ENCODE measurements at regions not wholly inside any gene's neighbourhood (a gene's known extent, or its start where the extent isn't known, plus 50 kb on each side); places are given as distances from the start of the nearest gene placed in this dataset.

DNA sequence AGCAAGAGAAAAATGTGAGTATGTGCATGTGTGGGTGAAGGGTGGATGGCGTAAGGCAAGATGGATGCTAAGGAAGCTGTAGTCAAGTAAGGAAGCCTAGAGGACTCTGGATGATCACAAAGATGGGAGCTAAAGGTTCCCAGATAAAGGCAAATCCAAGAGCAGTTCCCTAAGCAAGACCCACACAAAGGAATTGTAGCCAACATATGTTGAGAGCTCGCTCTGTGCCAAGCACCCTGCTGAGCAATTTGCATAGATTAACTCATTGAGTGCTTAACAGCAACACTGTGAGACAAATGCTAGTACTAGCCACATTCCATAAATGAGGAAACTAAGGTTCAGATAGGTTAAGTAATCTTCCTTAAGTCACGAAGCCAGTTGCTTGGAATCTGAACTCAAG lies 132.6 kb downstream of the C1D start:
- no peak for DNase-seq

- no peak for DNase-seq
Observed at GRCh38 chr2:67936969-67937368, 125.8 kb downstream of the C1D start.

- no peak for DNase-seq
Observed at GRCh38 chr2:67938053-67938452, 124.8 kb downstream of the C1D start.

DNA sequence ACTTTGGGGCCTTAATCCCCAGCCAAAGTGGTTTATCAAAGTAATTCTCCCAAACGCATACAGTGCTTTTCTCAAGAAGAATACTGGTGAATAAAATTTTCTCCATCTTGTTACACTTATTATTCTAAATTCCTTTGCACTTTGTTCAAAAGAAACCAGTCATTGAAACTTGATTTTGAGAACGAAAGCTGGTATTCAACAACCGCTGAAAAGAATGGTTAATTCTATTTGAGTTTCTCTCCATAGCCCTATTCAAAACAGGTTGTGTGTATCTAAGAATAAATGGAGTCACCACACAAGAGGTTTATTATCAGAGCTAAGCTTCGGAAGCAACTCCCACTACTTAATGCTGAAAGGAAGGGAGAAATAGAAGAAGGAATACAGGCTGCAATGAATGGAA lies 117.7 kb downstream of the C1D start:
- no peak for DNase-seq

- DNase-seq: no peak
Observed at GRCh38 chr2:67945940-67946339, 116.9 kb downstream of the C1D start.

- no peak for DNase-seq
Observed at GRCh38 chr2:67948057-67948456, 114.7 kb downstream of the C1D start.

GRCh38 chr2:67948506-67948905 lies 114.3 kb downstream of the C1D start:
- DNase-seq: no peak

GRCh38 chr2:67950018-67950417 lies 112.8 kb downstream of the C1D start:
- no peak for DNase-seq

DNA sequence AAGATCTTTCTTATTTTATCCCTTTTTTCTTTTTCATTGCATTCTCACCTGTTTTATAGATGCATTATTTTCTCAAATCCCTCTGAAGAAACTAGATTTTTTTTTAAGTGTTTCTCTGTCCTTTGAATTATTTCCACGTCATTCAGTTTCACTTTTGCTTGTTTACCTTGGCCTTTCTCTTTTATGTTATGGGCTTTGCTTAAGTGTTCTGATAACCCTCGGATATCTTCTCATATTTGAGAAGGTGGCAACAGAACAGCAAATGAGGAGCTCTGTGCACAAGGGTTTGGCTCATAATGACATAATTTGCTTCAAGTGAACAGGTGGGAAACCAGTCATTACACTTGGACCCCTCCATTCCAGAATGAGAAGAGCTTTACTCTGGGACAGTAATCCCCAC lies 111.9 kb downstream of the C1D start:
- DNase-seq: no peak

- DNase-seq: no peak
Observed at GRCh38 chr2:67952066-67952465, 110.7 kb downstream of the C1D start.

DNA sequence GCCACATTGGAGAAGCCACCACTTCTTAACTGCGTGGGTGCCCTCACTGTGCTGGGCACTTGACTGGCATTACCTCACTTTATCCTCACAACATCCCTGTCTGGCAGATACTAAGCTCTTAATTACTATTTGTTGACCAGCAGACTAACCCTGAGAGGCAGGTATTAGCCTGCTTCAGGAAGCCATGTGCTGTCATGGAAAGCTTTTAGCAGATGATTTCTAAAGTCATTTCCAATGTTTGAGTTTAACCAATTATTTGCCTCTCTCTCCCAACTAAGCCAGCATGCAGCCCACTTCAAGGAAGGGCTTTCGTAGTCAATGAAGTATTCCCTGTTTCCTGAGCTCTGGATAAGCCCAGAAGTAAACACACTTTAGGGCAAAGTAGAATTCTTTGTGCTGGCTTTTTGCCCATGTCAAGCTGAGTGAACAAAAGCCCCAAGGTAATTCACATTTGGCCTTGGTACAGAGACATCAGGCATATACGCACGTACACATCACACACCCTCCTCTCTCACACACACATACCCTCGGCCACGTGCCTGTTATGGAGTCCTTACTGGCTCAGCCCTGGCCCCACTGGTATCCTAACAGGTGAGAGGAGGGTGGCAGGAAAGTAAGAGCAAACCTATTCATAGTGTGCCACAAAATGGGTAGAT lies 108.6 kb downstream of the C1D start:
- DNase-seq: no peak

GRCh38 chr2:67955748-67956603 lies 106.8 kb downstream of the C1D start:
- no peak for DNase-seq

GRCh38 chr2:67965246-67965645 lies 97.6 kb downstream of the C1D start:
- DNase-seq: no peak

DNA sequence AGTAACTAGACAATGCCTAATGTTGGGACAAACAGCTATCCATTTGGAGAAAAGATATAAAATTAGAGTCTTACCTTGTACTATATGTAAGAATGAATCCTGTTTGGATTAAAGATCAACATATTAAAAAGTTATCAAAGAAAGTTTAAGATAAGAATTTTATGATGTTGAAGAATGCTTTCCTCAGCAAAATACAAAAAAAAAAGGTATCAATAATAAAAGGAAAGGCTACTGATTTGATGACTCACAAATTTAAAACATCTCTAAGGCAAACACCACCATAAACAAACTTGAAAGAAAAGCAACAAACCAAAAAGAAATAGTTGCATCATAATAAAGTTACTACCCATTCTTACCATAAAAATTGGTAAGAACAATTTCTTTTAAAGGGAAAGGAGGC lies 92.7 kb downstream of the C1D start:
- no peak for DNase-seq

- no peak for DNase-seq
Observed at GRCh38 chr2:67970542-67970941, 92.3 kb downstream of the C1D start.

GRCh38 chr2:67974559-67975430 lies 88.0 kb downstream of the C1D start:
- no peak for DNase-seq

DNA sequence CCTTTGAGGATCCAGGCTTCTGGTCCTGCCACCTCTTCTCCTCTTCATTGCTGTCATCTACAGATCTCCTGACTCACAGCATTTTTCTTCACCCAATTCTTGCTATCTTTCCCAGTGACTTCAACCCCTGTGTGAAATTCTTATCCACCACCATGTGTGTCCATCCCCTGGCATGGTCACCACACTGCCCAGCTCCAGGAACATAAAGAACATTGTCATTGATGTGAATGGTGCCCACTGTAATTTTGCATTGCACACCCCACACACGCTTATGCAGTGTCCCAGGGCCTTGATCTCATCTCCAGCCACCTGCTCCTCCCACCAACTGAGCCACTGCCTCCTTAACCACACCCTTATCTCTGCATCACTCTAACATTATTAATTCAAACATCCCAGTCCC lies 85.3 kb downstream of the C1D start:
- no peak for DNase-seq

DNA sequence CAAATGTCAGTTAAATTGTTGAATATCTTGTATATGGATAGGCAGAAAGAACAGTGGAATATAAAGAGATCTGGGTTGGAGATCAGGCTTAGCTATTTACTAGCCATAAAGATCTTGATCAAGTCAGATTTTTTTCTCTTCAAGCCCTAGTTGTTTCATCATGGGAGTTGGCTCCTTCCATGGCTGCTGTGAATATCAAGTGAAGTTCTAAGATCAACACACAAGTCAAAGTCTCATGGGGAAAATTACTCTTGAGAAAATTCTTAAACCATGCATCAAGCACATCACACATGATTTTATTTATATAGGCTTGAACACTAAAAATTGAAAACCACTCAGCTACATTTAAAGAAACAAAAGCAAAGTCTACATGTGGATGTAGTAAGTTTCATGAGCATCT lies 79.8 kb downstream of the C1D start:
- DNase-seq: no peak

DNA sequence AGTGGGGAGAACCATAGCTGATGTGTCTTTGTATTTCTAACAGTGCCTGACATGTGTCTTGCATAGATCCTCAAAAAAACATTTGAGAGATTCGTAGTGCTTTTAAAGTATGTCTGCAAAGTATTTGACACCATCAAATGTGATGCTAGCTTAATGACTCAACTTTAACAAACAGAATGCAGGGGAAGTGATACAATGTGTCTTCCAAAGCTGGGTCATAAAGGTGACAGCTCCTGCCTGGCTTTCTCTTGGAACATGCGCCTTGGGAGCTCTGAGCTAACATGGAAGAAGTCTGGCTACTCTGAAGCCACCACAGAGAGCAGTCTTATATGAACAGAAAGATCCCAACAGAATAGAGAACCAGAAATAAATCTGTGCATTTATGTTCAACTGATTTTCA lies 78.2 kb downstream of the C1D start:
- no peak for DNase-seq

DNA sequence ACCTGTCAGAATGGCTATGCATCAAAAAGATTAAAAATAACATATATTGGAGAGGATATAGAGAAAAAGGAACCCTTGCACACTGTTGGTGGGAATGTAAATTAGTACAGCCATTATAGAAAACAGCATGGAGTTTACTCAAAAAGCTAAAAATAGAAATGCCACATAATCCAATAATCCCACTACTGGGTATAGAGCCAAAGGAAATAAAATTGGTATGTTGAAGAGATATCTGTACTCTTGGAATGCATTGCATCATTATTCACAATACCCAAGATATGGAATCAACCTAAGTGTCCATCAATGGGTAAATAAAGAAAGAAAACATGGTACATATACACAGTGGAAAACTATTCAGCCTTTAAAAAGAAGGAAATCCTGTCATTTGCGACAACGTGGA lies 77.2 kb downstream of the C1D start:
- DNase-seq: no peak

DNA sequence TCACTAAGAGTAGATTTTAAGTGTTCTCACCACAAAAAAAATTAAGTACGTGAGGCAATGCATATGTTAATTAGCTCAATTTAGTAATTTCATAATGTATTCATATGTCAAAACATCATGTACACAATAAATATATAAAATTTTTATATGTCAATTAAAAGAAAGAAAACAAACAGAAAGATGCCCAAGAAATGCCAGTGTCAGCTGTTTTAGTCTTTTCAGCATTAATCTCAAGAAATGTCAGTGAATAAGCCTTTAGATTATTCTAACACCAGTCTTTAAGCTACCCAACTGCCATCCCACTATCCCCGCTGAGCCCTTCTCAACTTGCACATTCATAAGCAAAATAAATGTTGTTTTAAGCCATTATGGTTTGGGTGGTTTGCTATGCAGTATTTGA lies 76.5 kb downstream of the C1D start:
- DNase-seq: no peak
